NCI-H146 treated with DMSO at 0.1 percent for 48 hours (cell line): ENCODE measurements at regions not wholly inside any gene's neighbourhood (a gene's known extent, or its start where the extent isn't known, plus 50 kb on each side); places are given as distances from the start of the nearest gene placed in this dataset.

Experiments used
- DNase-seq: peaks from one replicate; lab custom pipeline; 2025; ENCODE audit not compliant: unreplicated experiment; lab: John Stamatoyannopoulos, UW

- no peak for DNase-seq
Measured at GRCh38 chr9:116003397-116003796, 150.2 kb upstream of the PAPPA start.

GRCh38 chr9:116005205-116005604, 148.4 kb upstream of the PAPPA start:
- DNase-seq = no peak

GRCh38 chr9:116007824-116008223, 145.8 kb upstream of the PAPPA start:
- DNase-seq = no peak

- no peak for DNase-seq
Measured at GRCh38 chr9:116008278-116008677, 145.3 kb upstream of the PAPPA start.

GRCh38 chr9:116009420-116009819, 144.2 kb upstream of the PAPPA start:
- no peak for DNase-seq

- no peak for DNase-seq
Measured at GRCh38 chr9:116015855-116016254, 137.7 kb upstream of the PAPPA start.

- no peak for DNase-seq
Measured at GRCh38 chr9:116020146-116020545, 133.4 kb upstream of the PAPPA start.

- DNase-seq = no peak
Measured at GRCh38 chr9:116020801-116021200, 132.8 kb upstream of the PAPPA start.

GRCh38 chr9:116027096-116027495, 126.5 kb upstream of the PAPPA start:
- DNase-seq = no peak

GRCh38 chr9:116027511-116027910, 126.1 kb upstream of the PAPPA start:
- DNase-seq = no peak

GRCh38 chr9:116027951-116028350, 125.6 kb upstream of the PAPPA start:
- no peak for DNase-seq

- no peak for DNase-seq
Measured at GRCh38 chr9:116030517-116030916, 123.1 kb upstream of the PAPPA start.

GRCh38 chr9:116032683-116033440, 120.7 kb upstream of the PAPPA start:
- DNase-seq = no peak

- DNase-seq = no peak
Measured at GRCh38 chr9:116039312-116039711, 114.3 kb upstream of the PAPPA start.

GRCh38 chr9:116039893-116040292, 113.7 kb upstream of the PAPPA start:
- no peak for DNase-seq

GRCh38 chr9:116042321-116042720, 111.3 kb upstream of the PAPPA start:
- no peak for DNase-seq

- DNase-seq = no peak
Measured at GRCh38 chr9:116045083-116045482, 108.5 kb upstream of the PAPPA start.

GRCh38 chr9:116048081-116048480, 105.5 kb upstream of the PAPPA start:
- DNase-seq = no peak

GRCh38 chr9:116049456-116049855, 104.1 kb upstream of the PAPPA start:
- no peak for DNase-seq

- DNase-seq = no peak
Measured at GRCh38 chr9:116051528-116051927, 102.1 kb upstream of the PAPPA start.

- no peak for DNase-seq
Measured at GRCh38 chr9:116055536-116055935, 98.1 kb upstream of the PAPPA start.

- no peak for DNase-seq
Measured at GRCh38 chr9:116057371-116057770, 96.2 kb upstream of the PAPPA start.

GRCh38 chr9:116058421-116058820, 95.2 kb upstream of the PAPPA start:
- no peak for DNase-seq
